Effector memory CD8-positive, alpha-beta T cell (primary cell): ENCODE measurements at regions not wholly inside any gene's neighbourhood (a gene's known extent, or its start where the extent isn't known, plus 50 kb on each side); places are given as distances from the start of the nearest gene placed in this dataset.

ENCODE experiments used
- ATAC-seq: fragments of 150-1000 bp; cut with Tn5 transposase; replicated peaks from 2 replicates; pipeline ENCODE4 v1.10.0; 2021; ENCODE audit warnings: mild to moderate bottlenecking, moderate library complexity
- DNase-seq, 3 experiments: peaks; one replicate each; pipeline ENCODE4 v3.0.0; 2021
- H3K27ac Mint-ChIP-seq, 2 donors: one replicate each; pipeline ENCODE4 v1.8.0; 2022; ENCODE audit warnings: mild to moderate bottlenecking in 2 of 2, mixed read lengths in 2 of 2, moderate library complexity in 2 of 2
- H3K27me3 Mint-ChIP-seq, 2 donors: one replicate each; pipeline ENCODE4 v1.8.0; 2022; ENCODE audit warnings: mixed read lengths in 2 of 2
- H3K36me3 Mint-ChIP-seq: one replicate; pipeline ENCODE4 v1.8.0; 2022; ENCODE audit warnings: mild to moderate bottlenecking, moderate library complexity, mixed read lengths; ENCODE audit not compliant: insufficient read depth
- H3K4me1 Mint-ChIP-seq, 2 donors: one replicate each; pipeline ENCODE4 v1.8.0; 2022; ENCODE audit warnings: low read depth in 2 of 2, mixed read lengths in 2 of 2
- H3K4me3 Mint-ChIP-seq, 2 donors: one replicate each; pipeline ENCODE4 v1.8.0; 2022; ENCODE audit warnings: mild to moderate bottlenecking in 2 of 2, mixed read lengths in 2 of 2, moderate library complexity in 2 of 2
- H3K9me3 Mint-ChIP-seq, 2 donors: one replicate each; pipeline ENCODE4 v1.8.0; 2022; ENCODE audit warnings: mixed read lengths in 2 of 2

GRCh38 chr18:51946946-51947345 is 393.1 kb upstream of the DCC start:
- H3K27ac Mint-ChIP-seq: no peak overlapping the region
- no peaks in the 10 kb centered on the region for H3K4me1 Mint-ChIP-seq
- peaks cover 0 to 8% of the 10 kb centered on the region in 2 donors for H3K9me3 Mint-ChIP-seq
- no peaks in the 10 kb centered on the region for H3K27me3 Mint-ChIP-seq
- no peak overlapping the region for H3K4me3 Mint-ChIP-seq
- H3K36me3 Mint-ChIP-seq: peaks cover 3% of the 10 kb centered on the region
- no peak for DNase-seq
- ATAC-seq: no peak

DNA sequence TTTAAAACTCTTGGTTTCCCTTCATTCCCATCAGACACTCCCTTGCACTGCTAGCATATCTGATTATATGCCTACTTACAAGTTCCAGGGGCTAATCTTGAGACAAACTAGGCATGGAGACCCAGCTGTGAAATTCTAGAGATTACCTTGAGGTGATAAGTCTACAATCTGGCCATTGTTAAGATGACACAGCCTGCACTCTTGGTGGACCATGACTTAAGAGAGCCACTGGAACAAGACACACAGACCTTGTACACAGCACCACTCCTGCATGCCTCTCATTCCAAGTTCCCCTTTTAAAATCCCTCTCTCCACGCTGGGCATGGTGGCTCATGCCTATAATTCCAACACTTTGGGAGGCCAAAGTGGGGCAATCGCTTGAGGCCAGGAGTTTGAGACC is 387.2 kb upstream of the DCC start:
- Mint-ChIP-seq H3K9me3 (peaks cover 11 to 15% of the 10 kb centered on the region in 2 donors), H3K27me3 (no peaks in the 10 kb centered on the region), H3K4me1 (no peaks in the 10 kb centered on the region), H3K36me3 (no peaks in the 10 kb centered on the region), H3K4me3 (no peak overlapping the region), H3K27ac (no peak overlapping the region)
- ATAC-seq (no peak), DNase-seq (no peak)

- Mint-ChIP-seq H3K27me3 (no peaks in the 10 kb centered on the region), H3K4me3 (no peak overlapping the region), H3K36me3 (no peaks in the 10 kb centered on the region), H3K27ac (no peak overlapping the region), H3K4me1 (no peaks in the 10 kb centered on the region), H3K9me3 (peaks cover 11 to 15% of the 10 kb centered on the region in 2 donors)
- no peak for ATAC-seq
- DNase-seq: no peak
These were observed 386.5 kb upstream of the DCC start for GRCh38 chr18:51953521-51953920.

- no peaks in the 10 kb centered on the region for H3K27me3 Mint-ChIP-seq
- H3K9me3 Mint-ChIP-seq: peaks cover 11 to 15% of the 10 kb centered on the region in 2 donors
- no peak for ATAC-seq
- H3K4me3 Mint-ChIP-seq: no peak overlapping the region
- H3K4me1 Mint-ChIP-seq: no peaks in the 10 kb centered on the region
- no peak for DNase-seq
- H3K27ac Mint-ChIP-seq: no peak overlapping the region
- H3K36me3 Mint-ChIP-seq: no peaks in the 10 kb centered on the region
These were observed 384.9 kb upstream of the DCC start for GRCh38 chr18:51955136-51955535.

DNA sequence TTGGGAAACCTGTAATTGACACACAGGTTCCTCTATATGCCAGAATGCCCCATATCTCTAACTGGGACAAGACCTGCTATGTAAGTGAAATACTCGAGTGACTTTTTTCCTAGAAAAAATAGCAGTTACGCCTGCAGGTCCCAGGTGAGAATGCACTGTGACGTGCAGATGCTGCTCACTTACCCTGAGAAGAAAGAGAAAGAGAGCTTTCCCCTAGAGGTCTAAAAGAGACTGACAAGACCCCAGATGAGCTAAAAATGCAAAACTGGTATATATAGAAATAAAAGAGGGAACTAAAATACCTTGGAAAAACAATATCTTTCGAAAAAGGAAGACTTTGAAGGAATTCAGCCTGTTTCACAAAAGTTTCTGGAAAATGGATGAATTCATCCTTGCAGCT is 383.0 kb upstream of the DCC start:
- Mint-ChIP-seq H3K27me3 (no peaks in the 10 kb centered on the region), H3K36me3 (no peaks in the 10 kb centered on the region), H3K27ac (no peak overlapping the region), H3K4me3 (no peak overlapping the region), H3K4me1 (no peaks in the 10 kb centered on the region), H3K9me3 (peaks cover 3 to 15% of the 10 kb centered on the region in 2 donors)
- DNase-seq (no peak), ATAC-seq (no peak)

- Mint-ChIP-seq H3K4me1 (no peaks in the 10 kb centered on the region), H3K27me3 (no peaks in the 10 kb centered on the region), H3K36me3 (no peaks in the 10 kb centered on the region), H3K4me3 (no peak overlapping the region), H3K27ac (no peak overlapping the region), H3K9me3 (peaks cover 3 to 16% of the 10 kb centered on the region in 2 donors)
- ATAC-seq: no peak
- no peak for DNase-seq
These were observed 359.9 kb upstream of the DCC start for GRCh38 chr18:51980101-51980500.

GRCh38 chr18:51988277-51988676 is 351.7 kb upstream of the DCC start:
- no peaks in the 10 kb centered on the region for H3K4me1 Mint-ChIP-seq

GRCh38 chr18:51997129-51997528 is 342.9 kb upstream of the DCC start:
- H3K27me3 Mint-ChIP-seq: no peaks in the 10 kb centered on the region
- no peak overlapping the region for H3K27ac Mint-ChIP-seq
- ATAC-seq: no peak
- H3K4me1 Mint-ChIP-seq: no peaks in the 10 kb centered on the region
- H3K9me3 Mint-ChIP-seq: peaks cover 2 to 12% of the 10 kb centered on the region in 2 donors
- peaks cover 3% of the 10 kb centered on the region for H3K36me3 Mint-ChIP-seq
- no peak for DNase-seq
- H3K4me3 Mint-ChIP-seq: no peak overlapping the region

More at GRCh38 chr18:51988277-51988676, 351.7 kb upstream of the DCC start:
- ATAC-seq (no peak), DNase-seq (no peak)
- Mint-ChIP-seq H3K4me3 (no peak overlapping the region), H3K27me3 (no peaks in the 10 kb centered on the region), H3K27ac (no peak overlapping the region), H3K36me3 (no peaks in the 10 kb centered on the region), H3K9me3 (peaks cover 4 to 13% of the 10 kb centered on the region in 2 donors)

DNA sequence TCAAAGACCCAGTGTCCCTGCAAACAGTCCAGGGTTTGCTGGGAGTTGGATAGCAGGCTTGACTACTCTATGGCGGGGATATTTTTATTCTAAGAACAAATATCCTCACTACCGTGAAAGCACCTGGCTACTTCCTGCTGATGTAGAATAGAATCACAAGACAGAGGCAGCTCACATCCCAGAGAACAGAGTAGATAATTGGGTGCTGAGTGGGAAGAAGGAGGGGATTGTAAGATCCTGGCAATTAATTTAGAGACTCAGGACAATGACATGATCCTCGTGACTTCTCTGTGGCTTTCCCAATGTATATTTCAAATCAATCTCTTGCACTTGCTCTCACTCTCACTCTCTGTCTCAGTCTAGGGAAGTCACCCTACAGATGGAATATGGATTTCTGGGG is 341.9 kb upstream of the DCC start:
- Mint-ChIP-seq H3K4me3 (no peak overlapping the region), H3K27ac (no peak overlapping the region), H3K4me1 (no peaks in the 10 kb centered on the region), H3K27me3 (no peaks in the 10 kb centered on the region), H3K9me3 (peaks cover 2 to 12% of the 10 kb centered on the region in 2 donors), H3K36me3 (peaks cover 3% of the 10 kb centered on the region)
- no peak for DNase-seq
- ATAC-seq: no peak

- Mint-ChIP-seq H3K36me3 (peaks cover 3% of the 10 kb centered on the region), H3K9me3 (peaks cover 2 to 12% of the 10 kb centered on the region in 2 donors), H3K27ac (no peak overlapping the region), H3K4me3 (no peak overlapping the region), H3K27me3 (no peaks in the 10 kb centered on the region), H3K4me1 (no peaks in the 10 kb centered on the region)
- ATAC-seq (no peak), DNase-seq (no peak)
These were observed 341.3 kb upstream of the DCC start for GRCh38 chr18:51998711-51999110.

DNA sequence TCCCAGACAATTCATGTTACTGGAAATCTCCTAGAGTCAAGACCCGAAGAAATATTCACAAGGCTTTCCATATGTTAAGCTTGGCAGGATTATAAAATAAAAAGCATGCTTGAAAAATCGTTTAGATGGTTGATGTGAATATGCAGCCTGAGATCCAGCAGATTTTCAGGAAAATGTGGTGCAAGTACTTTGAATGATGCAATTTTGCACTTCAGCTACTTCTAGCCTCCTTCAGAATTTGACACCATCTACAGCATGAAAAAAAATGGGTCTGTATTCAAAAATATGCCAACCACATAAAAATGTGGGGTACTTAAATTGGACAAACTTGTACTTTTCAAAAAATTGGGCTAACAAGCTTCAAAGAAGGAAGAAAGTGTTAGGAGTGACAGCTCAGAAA is 340.6 kb upstream of the DCC start:
- Mint-ChIP-seq H3K9me3 (peaks cover 2 to 16% of the 10 kb centered on the region in 2 donors), H3K27ac (no peak overlapping the region), H3K27me3 (no peaks in the 10 kb centered on the region), H3K36me3 (peaks cover 3% of the 10 kb centered on the region), H3K4me1 (no peaks in the 10 kb centered on the region), H3K4me3 (no peak overlapping the region)
- DNase-seq (no peak), ATAC-seq (no peak)

- no peak for ATAC-seq
- Mint-ChIP-seq H3K36me3 (peaks cover 3% of the 10 kb centered on the region), H3K27ac (no peak overlapping the region), H3K9me3 (peaks cover 2 to 19% of the 10 kb centered on the region in 2 donors), H3K4me3 (no peak overlapping the region), H3K4me1 (no peaks in the 10 kb centered on the region), H3K27me3 (no peaks in the 10 kb centered on the region)
- DNase-seq: no peak
These were observed 339.6 kb upstream of the DCC start for GRCh38 chr18:52000435-52000834.

DNA sequence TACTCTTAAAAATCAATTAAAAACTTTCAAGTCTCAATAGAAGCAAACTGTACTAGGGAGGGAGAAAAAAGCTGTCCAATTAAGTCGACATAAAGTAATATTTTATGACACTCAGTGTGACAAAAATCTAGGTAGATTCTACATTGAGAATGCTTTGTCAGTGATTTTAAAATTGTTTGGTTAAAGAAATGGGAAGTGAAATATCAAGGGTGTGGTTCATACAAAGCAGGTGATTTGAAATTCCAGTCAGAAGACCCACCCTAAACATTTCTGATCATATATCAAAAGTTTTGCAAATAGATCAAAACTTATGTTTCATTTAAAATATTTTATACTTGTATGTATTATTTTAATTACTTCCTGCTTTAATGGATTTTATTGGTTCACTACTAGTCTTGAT is 338.9 kb upstream of the DCC start:
- ATAC-seq (no peak), DNase-seq (no peak)
- Mint-ChIP-seq H3K27me3 (no peaks in the 10 kb centered on the region), H3K27ac (no peak overlapping the region), H3K4me3 (no peak overlapping the region), H3K36me3 (peaks cover 3% of the 10 kb centered on the region), H3K9me3 (peaks cover 2 to 19% of the 10 kb centered on the region in 2 donors), H3K4me1 (no peaks in the 10 kb centered on the region)

- no peak overlapping the region for H3K27ac Mint-ChIP-seq
- no peak for DNase-seq
- H3K4me1 Mint-ChIP-seq: no peaks in the 10 kb centered on the region
- H3K4me3 Mint-ChIP-seq: no peak overlapping the region
- ATAC-seq: no peak
- peaks cover 3% of the 10 kb centered on the region for H3K36me3 Mint-ChIP-seq
- no peaks in the 10 kb centered on the region for H3K27me3 Mint-ChIP-seq
- H3K9me3 Mint-ChIP-seq: peaks cover 4 to 17% of the 10 kb centered on the region in 2 donors
These were observed 337.4 kb upstream of the DCC start for GRCh38 chr18:52002600-52002999.

- Mint-ChIP-seq H3K4me1 (no peaks in the 10 kb centered on the region), H3K9me3 (peaks cover 12 to 14% of the 10 kb centered on the region in 2 donors), H3K4me3 (no peak overlapping the region), H3K27me3 (no peaks in the 10 kb centered on the region), H3K36me3 (no peaks in the 10 kb centered on the region), H3K27ac (no peak overlapping the region)
- ATAC-seq: no peak
- DNase-seq: no peak
These were observed 332.9 kb upstream of the DCC start for GRCh38 chr18:52007105-52007504.
